ENCODE measurements at regions not wholly inside any gene's neighbourhood (a gene's known extent, or its start where the extent isn't known, plus 50 kb on each side); places are given as distances from the start of the nearest gene placed in this dataset.

- H3K4me1 Mint-ChIP-seq = peaks cover 4 to 5% of the 10 kb centered on the region in 2 donors
- H3K9me3 Mint-ChIP-seq = peaks cover 0 to 3% of the 10 kb centered on the region in 2 donors
- no peak for DNase-seq
- no peak overlapping the region for H3K27ac Mint-ChIP-seq
- ATAC-seq (replicated peaks) = no peak
- no peak overlapping the region for H3K4me3 Mint-ChIP-seq
- no peaks in the 10 kb centered on the region for H3K36me3 Mint-ChIP-seq
- peaks cover 4% of the 10 kb centered on the region in 2 donors for H3K27me3 Mint-ChIP-seq
Observed at GRCh38 chr13:33380487-33381079, 95.0 kb upstream of the STARD13 start.

GRCh38 chr13:33381180-33381579 is 95.6 kb upstream of the STARD13 start:
- H3K9me3 Mint-ChIP-seq = peaks cover 0 to 2% of the 10 kb centered on the region in 2 donors
- H3K27me3 Mint-ChIP-seq = peaks cover 4% of the 10 kb centered on the region in 2 donors
- ATAC-seq (replicated peaks) (no peak), DNase-seq (no peak)
- peaks cover 4 to 5% of the 10 kb centered on the region in 2 donors for H3K4me1 Mint-ChIP-seq
- H3K27ac Mint-ChIP-seq = no peak overlapping the region
- no peaks in the 10 kb centered on the region for H3K36me3 Mint-ChIP-seq
- H3K4me3 Mint-ChIP-seq = no peak overlapping the region

GRCh38 chr13:33381906-33382305 is 96.4 kb upstream of the STARD13 start:
- H3K4me3 Mint-ChIP-seq = no peak overlapping the region
- H3K36me3 Mint-ChIP-seq = no peaks in the 10 kb centered on the region
- no peak overlapping the region for H3K27ac Mint-ChIP-seq
- peaks cover 0 to 1% of the 10 kb centered on the region in 2 donors for H3K9me3 Mint-ChIP-seq
- peaks cover 4 to 5% of the 10 kb centered on the region in 2 donors for H3K4me1 Mint-ChIP-seq
- no peak for ATAC-seq (replicated peaks)
- no peak for DNase-seq
- H3K27me3 Mint-ChIP-seq = peaks cover 4% of the 10 kb centered on the region in 2 donors

- ATAC-seq (replicated peaks) (no peak), DNase-seq (no peak)
- Mint-ChIP-seq H3K9me3 (no peaks in the 10 kb centered on the region), H3K4me1 (peaks cover 4 to 5% of the 10 kb centered on the region in 2 donors), H3K36me3 (no peaks in the 10 kb centered on the region), H3K27ac (no peak overlapping the region), H3K27me3 (no peaks in the 10 kb centered on the region), H3K4me3 (no peak overlapping the region)
Observed at GRCh38 chr13:33383724-33384577, 98.4 kb upstream of the STARD13 start.

GRCh38 chr13:33388286-33388998 is 102.9 kb upstream of the STARD13 start:
- ATAC-seq (replicated peaks) (no peak), DNase-seq (no peak)
- no peak overlapping the region for H3K27ac Mint-ChIP-seq
- H3K4me1 Mint-ChIP-seq = no peaks in the 10 kb centered on the region
- no peaks in the 10 kb centered on the region for H3K36me3 Mint-ChIP-seq
- no peaks in the 10 kb centered on the region for H3K9me3 Mint-ChIP-seq
- no peaks in the 10 kb centered on the region for H3K27me3 Mint-ChIP-seq
- H3K4me3 Mint-ChIP-seq = no peak overlapping the region

- Mint-ChIP-seq H3K9me3 (no peaks in the 10 kb centered on the region), H3K4me1 (no peaks in the 10 kb centered on the region), H3K27me3 (peaks cover 0 to 10% of the 10 kb centered on the region in 2 donors), H3K36me3 (no peaks in the 10 kb centered on the region), H3K27ac (no peak overlapping the region), H3K4me3 (no peak overlapping the region)
- no peak for DNase-seq
- no peak for ATAC-seq (replicated peaks)
Observed at GRCh38 chr13:33392794-33393405, 107.3 kb upstream of the STARD13 start.

- DNase-seq = no peak
- no peaks in the 10 kb centered on the region for H3K4me1 Mint-ChIP-seq
- no peak for ATAC-seq (replicated peaks)
- H3K9me3 Mint-ChIP-seq = peaks cover 0 to 1% of the 10 kb centered on the region in 2 donors
- H3K27me3 Mint-ChIP-seq = peaks cover 0 to 10% of the 10 kb centered on the region in 2 donors
- no peaks in the 10 kb centered on the region for H3K36me3 Mint-ChIP-seq
- no peak overlapping the region for H3K27ac Mint-ChIP-seq
- no peak overlapping the region for H3K4me3 Mint-ChIP-seq
Observed at GRCh38 chr13:33394294-33394932, 108.9 kb upstream of the STARD13 start.

GRCh38 chr13:33401238-33401637 is 115.7 kb upstream of the STARD13 start:
- Mint-ChIP-seq H3K9me3 (peaks cover 0 to 1% of the 10 kb centered on the region in 2 donors), H3K27ac (no peak overlapping the region), H3K4me1 (no peaks in the 10 kb centered on the region), H3K27me3 (peaks cover 0 to 5% of the 10 kb centered on the region in 2 donors), H3K36me3 (no peaks in the 10 kb centered on the region), H3K4me3 (no peak overlapping the region)
- no peak for ATAC-seq (replicated peaks)
- no peak for DNase-seq

- peaks cover 0 to 1% of the 10 kb centered on the region in 2 donors for H3K9me3 Mint-ChIP-seq
- no peak for DNase-seq
- ATAC-seq (replicated peaks) = no peak
- H3K27ac Mint-ChIP-seq = no peak overlapping the region
- no peak overlapping the region for H3K4me3 Mint-ChIP-seq
- no peaks in the 10 kb centered on the region for H3K36me3 Mint-ChIP-seq
- no peaks in the 10 kb centered on the region for H3K4me1 Mint-ChIP-seq
- H3K27me3 Mint-ChIP-seq = no peaks in the 10 kb centered on the region
Observed at GRCh38 chr13:33402975-33403374, 117.4 kb upstream of the STARD13 start.

- DNase-seq (no peak), ATAC-seq (replicated peaks) (no peak)
- Mint-ChIP-seq H3K27ac (no peak overlapping the region), H3K9me3 (peaks cover 0 to 1% of the 10 kb centered on the region in 2 donors), H3K4me1 (no peaks in the 10 kb centered on the region), H3K27me3 (peaks cover 0 to 3% of the 10 kb centered on the region in 2 donors), H3K36me3 (no peaks in the 10 kb centered on the region), H3K4me3 (no peak overlapping the region)
Observed at GRCh38 chr13:33403807-33404362, 118.3 kb upstream of the STARD13 start.

- no peaks in the 10 kb centered on the region for H3K9me3 Mint-ChIP-seq
Observed at GRCh38 chr13:33405371-33405770, 119.8 kb upstream of the STARD13 start.

GRCh38 chr13:33409673-33410510 is 124.3 kb upstream of the STARD13 start:
- ATAC-seq (replicated peaks) (no peak), DNase-seq (no peak)
- Mint-ChIP-seq H3K4me3 (no peak overlapping the region), H3K36me3 (no peaks in the 10 kb centered on the region), H3K27me3 (peaks cover 17 to 21% of the 10 kb centered on the region in 2 donors), H3K27ac (no peak overlapping the region), H3K4me1 (peaks cover 0 to 3% of the 10 kb centered on the region in 2 donors), H3K9me3 (no peaks in the 10 kb centered on the region)

More at GRCh38 chr13:33405371-33405770, 119.8 kb upstream of the STARD13 start:
- peaks cover under 1 to 4% of the 10 kb centered on the region in 2 donors for H3K27me3 Mint-ChIP-seq
- H3K4me1 Mint-ChIP-seq = peaks cover 0 to 3% of the 10 kb centered on the region in 2 donors
- DNase-seq = no peak
- H3K27ac Mint-ChIP-seq = no peak overlapping the region
- no peaks in the 10 kb centered on the region for H3K36me3 Mint-ChIP-seq
- ATAC-seq (replicated peaks) = no peak
- no peak overlapping the region for H3K4me3 Mint-ChIP-seq

- DNase-seq (no peak), ATAC-seq (replicated peaks) (no peak)
- H3K36me3 Mint-ChIP-seq = no peaks in the 10 kb centered on the region
- H3K27ac Mint-ChIP-seq = no peak overlapping the region
- peaks cover 17 to 21% of the 10 kb centered on the region in 2 donors for H3K27me3 Mint-ChIP-seq
- H3K4me3 Mint-ChIP-seq = no peak overlapping the region
- no peaks in the 10 kb centered on the region for H3K9me3 Mint-ChIP-seq
- H3K4me1 Mint-ChIP-seq = peaks cover 0 to 3% of the 10 kb centered on the region in 2 donors
Observed at GRCh38 chr13:33410619-33411018, 125.1 kb upstream of the STARD13 start.

Measured in stimulated activated naive B cell treated with anti-CD40 and anti-IgM and Interleukin-4, amounts not matched to agents 10 μg/mL and 1 μg/mL and 100 μg/mL, for 72 hours (primary cell).